GM06990 (cell line): ENCODE measurements at regions not wholly inside any gene's neighbourhood (a gene's known extent, or its start where the extent isn't known, plus 50 kb on each side); places are given as distances from the start of the nearest gene placed in this dataset.
"Not testable (repeated sequence)": the region's sequence is repeated elsewhere in the genome, so short reads cannot be mapped to it uniquely, and the experiment has no call there.

Experiments used
- DNase-seq: peaks from one replicate; pipeline ENCODE4 v3.0.0-alpha.2; 2011; ENCODE audit not compliant: insufficient read length; ENCODE audit errors: extremely low read depth
- H3K27me3 ChIP-seq: replicated peaks from 2 replicates; pipeline ENCODE4 v1.6.0; 2011; ENCODE audit warnings: low read length; ENCODE audit not compliant: control insufficient read depth, insufficient read depth
- H3K36me3 ChIP-seq: 2 replicates; pipeline ENCODE4 v1.5.1; 2011; ENCODE audit warnings: low read length; ENCODE audit not compliant: control insufficient read depth, insufficient read depth
- H3K4me3 ChIP-seq: replicated peaks from 2 replicates; pipeline ENCODE4 v1.5.1; 2011; ENCODE audit warnings: low read depth, mild to moderate bottlenecking, control low read depth, low read length
- TF ChIP-seq, protein P1 (sequence below): IDR thresholded peaks from 2 replicates; pipeline ENCODE4 v1.5.1; 2011; ENCODE audit warnings: low read length, control low read depth, mild to moderate bottlenecking, inconsistent platforms; ENCODE audit not compliant: insufficient read depth, poor library complexity, severe bottlenecking

DNA sequence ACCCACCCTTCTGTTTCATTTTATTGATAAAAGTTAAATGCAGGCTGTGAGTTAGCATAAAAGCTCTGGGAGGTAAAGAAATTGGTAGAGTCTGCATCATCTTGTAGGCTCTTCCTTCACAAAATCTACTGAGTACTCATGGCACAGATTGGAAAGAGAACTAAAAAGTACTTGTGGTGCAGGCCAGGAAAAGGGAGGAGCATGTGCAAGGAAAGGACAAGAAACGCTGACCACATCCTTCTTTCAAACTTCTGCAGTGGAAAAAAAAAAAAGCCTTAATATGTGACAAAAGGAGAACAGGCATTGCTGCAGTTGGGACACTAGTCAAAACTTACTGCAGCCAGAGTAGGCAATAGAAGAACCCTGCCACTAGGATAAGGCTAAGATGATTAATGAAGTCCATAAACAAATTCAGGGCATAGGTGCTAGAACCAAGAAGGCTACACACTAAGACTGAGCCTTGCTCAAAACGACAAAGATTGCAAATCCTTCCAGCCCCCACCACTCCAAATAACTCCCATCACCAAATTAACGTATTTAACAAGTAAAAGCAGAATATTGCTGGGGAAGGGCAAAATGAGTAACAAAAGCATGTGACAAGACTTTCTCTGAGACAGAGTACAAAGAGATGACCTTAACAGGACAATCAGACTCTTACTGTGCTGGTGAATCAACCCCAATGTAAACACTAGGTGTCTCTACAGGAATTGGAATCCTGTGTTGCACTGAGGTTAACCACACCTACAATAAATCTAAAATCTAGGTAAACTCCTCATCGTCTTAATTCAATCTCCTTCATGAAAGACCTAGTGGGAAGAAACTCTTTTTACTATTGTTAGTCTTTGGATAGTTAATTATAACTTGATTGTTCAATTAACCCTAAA lies 1024.8 kb downstream of the TLE1 start:
- Histone ChIP-seq H3K27me3 (no peaks in the 10 kb centered on the region), H3K4me3 (no peak overlapping the region), H3K36me3 (no peaks in the 10 kb centered on the region)
- no peak for DNase-seq
- TF ChIP-seq, protein P1, sequence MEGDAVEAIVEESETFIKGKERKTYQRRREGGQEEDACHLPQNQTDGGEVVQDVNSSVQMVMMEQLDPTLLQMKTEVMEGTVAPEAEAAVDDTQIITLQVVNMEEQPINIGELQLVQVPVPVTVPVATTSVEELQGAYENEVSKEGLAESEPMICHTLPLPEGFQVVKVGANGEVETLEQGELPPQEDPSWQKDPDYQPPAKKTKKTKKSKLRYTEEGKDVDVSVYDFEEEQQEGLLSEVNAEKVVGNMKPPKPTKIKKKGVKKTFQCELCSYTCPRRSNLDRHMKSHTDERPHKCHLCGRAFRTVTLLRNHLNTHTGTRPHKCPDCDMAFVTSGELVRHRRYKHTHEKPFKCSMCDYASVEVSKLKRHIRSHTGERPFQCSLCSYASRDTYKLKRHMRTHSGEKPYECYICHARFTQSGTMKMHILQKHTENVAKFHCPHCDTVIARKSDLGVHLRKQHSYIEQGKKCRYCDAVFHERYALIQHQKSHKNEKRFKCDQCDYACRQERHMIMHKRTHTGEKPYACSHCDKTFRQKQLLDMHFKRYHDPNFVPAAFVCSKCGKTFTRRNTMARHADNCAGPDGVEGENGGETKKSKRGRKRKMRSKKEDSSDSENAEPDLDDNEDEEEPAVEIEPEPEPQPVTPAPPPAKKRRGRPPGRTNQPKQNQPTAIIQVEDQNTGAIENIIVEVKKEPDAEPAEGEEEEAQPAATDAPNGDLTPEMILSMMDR: no peak

DNA sequence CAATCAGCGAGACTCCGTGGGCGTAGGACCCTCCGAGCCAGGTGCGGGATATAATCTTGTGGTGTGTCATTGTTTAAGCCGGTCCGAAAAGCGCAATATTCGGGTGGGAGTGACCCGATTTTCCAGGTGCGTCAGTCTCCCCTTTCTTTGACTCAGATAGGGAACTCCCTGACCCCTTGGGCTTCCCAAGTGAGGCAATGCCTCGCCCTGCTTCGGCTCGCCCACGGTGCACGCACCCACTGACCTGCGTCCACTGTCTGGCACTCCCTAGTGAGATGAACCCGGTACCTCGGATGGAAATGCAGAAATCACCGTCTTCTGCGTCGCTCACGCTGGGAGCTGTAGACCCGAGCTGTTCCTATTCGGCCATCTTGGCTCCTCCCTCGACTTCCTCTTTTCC lies 1029.6 kb downstream of the TLE1 start:
- not testable (repeated sequence) for H3K4me3 ChIP-seq, DNase-seq, H3K27me3 ChIP-seq, H3K36me3 ChIP-seq

DNA sequence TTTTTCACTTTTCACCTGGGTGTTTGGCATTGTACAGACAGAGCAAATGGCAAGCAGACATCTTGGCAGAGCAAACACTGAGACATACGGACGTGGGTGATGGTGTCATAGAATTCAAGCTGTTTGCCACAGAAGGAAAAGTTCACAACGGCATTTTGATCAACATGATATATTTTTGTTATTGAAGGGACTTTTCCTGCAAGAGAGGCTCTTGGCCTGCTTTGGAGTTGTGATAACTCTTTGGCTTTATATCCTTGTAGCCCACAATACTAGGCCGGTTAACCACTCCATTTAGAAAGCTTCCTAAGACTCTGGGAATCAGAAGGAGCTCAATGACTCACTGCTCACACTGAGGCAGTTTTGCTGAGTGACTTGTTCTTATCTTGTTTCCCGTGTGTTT lies 1038.3 kb downstream of the TLE1 start:
- TF ChIP-seq, protein P1: no peak
- Histone ChIP-seq H3K4me3 (no peak overlapping the region), H3K27me3 (no peaks in the 10 kb centered on the region), H3K36me3 (no peaks in the 10 kb centered on the region)
- DNase-seq: no peak

DNA sequence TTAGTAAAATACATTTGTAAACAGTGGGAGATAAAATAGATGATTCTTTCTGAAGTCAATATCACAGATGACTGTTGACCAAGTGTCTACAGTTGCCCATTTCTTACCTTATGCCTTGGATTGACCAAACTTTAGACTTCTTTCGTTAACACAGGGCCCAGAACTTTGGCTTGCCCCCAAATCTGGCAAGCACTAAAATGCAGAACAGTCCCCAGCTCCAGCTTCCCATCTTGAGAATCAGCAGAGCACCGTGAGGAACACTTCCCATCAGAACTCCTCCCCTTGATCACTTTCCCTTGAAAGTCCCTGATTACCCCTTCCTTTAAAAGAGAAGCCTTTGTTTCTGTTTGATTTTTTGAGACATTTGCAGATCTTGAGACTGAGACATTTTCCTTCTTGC lies 1039.9 kb downstream of the TLE1 start:
- no peak for DNase-seq

DNA sequence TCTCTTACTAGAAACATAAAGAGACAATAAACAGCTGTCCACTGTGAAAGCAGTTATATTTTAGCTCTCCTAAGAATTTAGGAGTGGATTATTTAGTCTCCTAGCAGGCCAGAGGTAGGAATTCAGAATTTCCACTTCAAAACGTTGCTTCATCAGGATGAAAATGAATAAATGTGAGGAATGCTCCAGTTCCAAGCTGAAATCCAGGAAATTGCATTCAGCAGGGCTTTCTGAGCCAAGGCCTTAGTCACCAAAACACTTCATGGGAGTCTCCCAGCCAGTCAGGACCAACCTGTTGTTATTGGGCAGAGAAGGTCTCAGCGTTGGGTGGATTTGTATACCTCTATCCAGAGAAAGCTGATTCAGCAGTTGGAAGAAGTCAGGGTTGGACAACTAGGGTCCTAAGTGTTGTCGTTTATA lies 1040.3 kb downstream of the TLE1 start:
- TF ChIP-seq, protein P1: no peak
- Histone ChIP-seq H3K36me3 (no peaks in the 10 kb centered on the region), H3K27me3 (no peaks in the 10 kb centered on the region), H3K4me3 (no peak overlapping the region)
- DNase-seq: no peak

More for the DNA sequence above, 1039.9 kb downstream of the TLE1 start:
- Histone ChIP-seq H3K4me3 (no peak overlapping the region), H3K27me3 (no peaks in the 10 kb centered on the region), H3K36me3 (no peaks in the 10 kb centered on the region)
- TF ChIP-seq, protein P1: no peak

DNA sequence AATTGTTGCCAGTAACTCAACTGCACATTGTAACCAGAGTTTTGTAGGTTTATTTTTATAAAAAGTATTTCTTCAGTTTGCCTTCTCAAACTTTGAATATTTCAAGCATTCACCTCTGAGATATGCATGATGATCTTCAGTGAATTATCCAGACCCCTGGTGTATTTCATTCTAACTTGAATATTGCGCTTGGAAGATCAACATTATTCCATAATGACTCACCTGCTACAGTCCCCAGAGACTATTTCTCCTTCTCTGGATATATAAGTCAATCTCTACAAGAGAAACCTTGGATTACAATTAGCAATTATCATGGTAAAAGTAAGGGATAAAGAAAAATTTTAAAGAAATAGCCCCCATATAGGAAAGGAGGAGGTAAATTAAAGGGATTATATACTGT lies 1041.0 kb downstream of the TLE1 start:
- DNase-seq: no peak
- TF ChIP-seq, protein P1: no peak
- Histone ChIP-seq H3K27me3 (no peaks in the 10 kb centered on the region), H3K36me3 (no peaks in the 10 kb centered on the region), H3K4me3 (no peak overlapping the region)
